ENCODE measurements at regions not wholly inside any gene's neighbourhood (a gene's known extent, or its start where the extent isn't known, plus 50 kb on each side); places are given as distances from the start of the nearest gene placed in this dataset.

DNA sequence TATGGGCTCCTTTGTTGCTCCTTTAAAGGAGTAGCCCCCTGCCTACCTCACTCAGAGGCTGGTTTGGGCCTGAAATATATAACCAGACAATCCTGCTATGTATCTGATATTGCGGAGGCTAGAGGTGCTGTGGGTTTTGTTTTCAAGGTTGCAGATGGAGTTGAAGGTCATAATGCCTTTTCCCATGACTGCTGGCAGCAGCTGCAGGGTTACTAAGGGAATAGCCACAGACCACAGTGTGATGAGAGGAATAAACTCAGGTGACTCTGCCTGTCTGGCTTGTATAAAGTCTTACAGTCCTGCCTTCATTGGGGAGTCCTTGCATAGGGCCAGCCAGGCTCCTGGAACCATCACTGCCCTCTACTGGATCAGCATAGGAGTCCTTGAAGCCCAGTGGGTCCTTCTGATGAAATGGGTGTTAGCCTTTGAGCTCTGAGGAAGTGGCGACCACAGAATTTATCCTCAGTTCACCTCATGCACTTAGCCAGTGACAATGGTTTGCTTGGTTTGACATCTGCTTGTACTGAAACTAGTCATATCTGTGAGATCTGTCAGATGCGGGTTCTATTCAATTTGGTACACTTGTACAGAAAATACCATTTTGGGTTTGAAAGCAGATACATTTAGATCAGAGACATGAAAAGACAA is 174.4 kb upstream of the HMCN1 start:
- Histone ChIP-seq H3K27me3 (no peaks in the 10 kb centered on the region), H3K27ac (peak overlapping the region; percentile 73), H3K36me3 (no peaks in the 10 kb centered on the region), H3K4me1 (ENCODE audit: control insufficient read depth in 1 of 2, insufficient read depth in 1 of 2, low read depth in 1 of 2, low read length in 1 of 2) (peaks cover 32 to 33% of the 10 kb centered on the region in 2 experiments), H3K4me3 (ENCODE audit: low read depth in 1 of 2, low read length in 1 of 2) (peak overlapping the region in 1 of 2 experiments; percentile 2), H3K9me3 (no peaks in the 10 kb centered on the region)
- TF ChIP-seq, protein P1, sequence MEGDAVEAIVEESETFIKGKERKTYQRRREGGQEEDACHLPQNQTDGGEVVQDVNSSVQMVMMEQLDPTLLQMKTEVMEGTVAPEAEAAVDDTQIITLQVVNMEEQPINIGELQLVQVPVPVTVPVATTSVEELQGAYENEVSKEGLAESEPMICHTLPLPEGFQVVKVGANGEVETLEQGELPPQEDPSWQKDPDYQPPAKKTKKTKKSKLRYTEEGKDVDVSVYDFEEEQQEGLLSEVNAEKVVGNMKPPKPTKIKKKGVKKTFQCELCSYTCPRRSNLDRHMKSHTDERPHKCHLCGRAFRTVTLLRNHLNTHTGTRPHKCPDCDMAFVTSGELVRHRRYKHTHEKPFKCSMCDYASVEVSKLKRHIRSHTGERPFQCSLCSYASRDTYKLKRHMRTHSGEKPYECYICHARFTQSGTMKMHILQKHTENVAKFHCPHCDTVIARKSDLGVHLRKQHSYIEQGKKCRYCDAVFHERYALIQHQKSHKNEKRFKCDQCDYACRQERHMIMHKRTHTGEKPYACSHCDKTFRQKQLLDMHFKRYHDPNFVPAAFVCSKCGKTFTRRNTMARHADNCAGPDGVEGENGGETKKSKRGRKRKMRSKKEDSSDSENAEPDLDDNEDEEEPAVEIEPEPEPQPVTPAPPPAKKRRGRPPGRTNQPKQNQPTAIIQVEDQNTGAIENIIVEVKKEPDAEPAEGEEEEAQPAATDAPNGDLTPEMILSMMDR (IDR thresholded peaks at IDR 0.05) = peak; percentile 64

DNA sequence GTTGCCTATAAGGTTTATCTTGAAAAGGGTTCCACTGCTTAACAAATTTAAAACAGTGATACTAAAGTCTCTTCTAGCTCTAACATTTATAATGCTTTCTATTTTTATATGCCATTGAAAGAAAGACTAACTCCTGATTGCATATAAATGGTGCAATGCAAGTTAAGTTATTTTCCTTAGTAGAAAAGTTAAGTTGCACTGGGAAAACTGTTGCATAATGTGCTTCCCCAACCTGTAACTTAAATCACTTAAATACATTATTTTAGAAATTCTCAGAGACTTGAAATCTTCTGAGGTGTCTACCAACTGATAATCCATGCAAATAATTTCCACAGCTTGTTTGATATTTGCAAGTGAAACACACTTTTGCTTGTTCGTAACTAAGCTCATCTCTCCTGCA is 175.0 kb upstream of the HMCN1 start:
- H3K27ac ChIP-seq = peak overlapping the region; percentile 73
- TF ChIP-seq, protein P1 (IDR thresholded peaks at IDR 0.05) = no peak
- peaks cover 32 to 33% of the 10 kb centered on the region in 2 experiments for H3K4me1 ChIP-seq (ENCODE audit: control insufficient read depth in 1 of 2, insufficient read depth in 1 of 2, low read depth in 1 of 2, low read length in 1 of 2)

DNA sequence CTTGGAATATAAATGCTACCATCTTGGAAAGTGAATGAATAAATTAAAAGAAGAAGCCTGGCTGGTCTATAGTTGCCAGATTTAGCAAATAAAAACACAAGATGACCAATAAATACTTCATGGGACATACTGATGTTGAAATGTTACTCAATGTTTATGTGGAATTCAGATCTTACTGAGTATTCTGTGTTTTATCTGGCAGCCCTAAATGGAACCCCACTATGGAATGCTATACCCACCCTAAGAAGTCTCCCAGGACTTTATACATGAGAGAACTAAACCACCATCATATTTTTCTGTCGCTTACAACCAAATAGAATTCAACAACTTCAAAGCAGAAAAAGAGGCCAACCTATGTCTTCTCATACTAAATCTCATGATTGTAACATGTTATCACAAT is 177.6 kb upstream of the HMCN1 start:
- Histone ChIP-seq H3K4me1 (ENCODE audit: control insufficient read depth in 1 of 2, insufficient read depth in 1 of 2, low read depth in 1 of 2, low read length in 1 of 2) (peaks cover 27 to 30% of the 10 kb centered on the region in 2 experiments), H3K4me3 (ENCODE audit: low read depth in 1 of 2, low read length in 1 of 2) (no peak overlapping the region), H3K27me3 (no peaks in the 10 kb centered on the region), H3K9me3 (no peaks in the 10 kb centered on the region), H3K36me3 (no peaks in the 10 kb centered on the region), H3K27ac (no peak overlapping the region)
- TF ChIP-seq, protein P1 (IDR thresholded peaks at IDR 0.05) = no peak

More for the DNA sequence above, 175.0 kb upstream of the HMCN1 start:
- H3K4me3 ChIP-seq (ENCODE audit: low read depth in 1 of 2, low read length in 1 of 2) = no peak overlapping the region
- no peaks in the 10 kb centered on the region for H3K36me3 ChIP-seq
- H3K9me3 ChIP-seq = no peaks in the 10 kb centered on the region
- no peaks in the 10 kb centered on the region for H3K27me3 ChIP-seq

DNA sequence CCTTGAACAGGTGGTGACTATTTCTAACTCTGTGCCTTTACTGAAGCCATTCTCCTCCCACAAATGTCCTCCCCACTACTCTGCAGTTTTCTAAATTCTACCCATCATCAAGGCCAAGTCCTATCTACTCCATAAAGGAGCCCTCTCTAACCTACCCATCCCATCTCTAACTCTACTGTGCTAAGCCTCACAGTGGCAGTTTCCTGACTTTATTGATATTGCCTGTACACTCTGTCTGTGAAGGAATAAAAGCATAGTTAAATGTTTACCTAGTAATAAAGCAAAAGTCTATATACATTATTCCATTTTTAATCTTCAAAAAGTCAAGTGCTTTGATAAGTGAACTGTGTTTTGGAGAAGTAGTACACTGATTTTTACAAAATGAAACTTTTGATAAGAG is 178.4 kb upstream of the HMCN1 start:
- TF ChIP-seq, protein P1 (IDR thresholded peaks at IDR 0.05) = no peak

DNA sequence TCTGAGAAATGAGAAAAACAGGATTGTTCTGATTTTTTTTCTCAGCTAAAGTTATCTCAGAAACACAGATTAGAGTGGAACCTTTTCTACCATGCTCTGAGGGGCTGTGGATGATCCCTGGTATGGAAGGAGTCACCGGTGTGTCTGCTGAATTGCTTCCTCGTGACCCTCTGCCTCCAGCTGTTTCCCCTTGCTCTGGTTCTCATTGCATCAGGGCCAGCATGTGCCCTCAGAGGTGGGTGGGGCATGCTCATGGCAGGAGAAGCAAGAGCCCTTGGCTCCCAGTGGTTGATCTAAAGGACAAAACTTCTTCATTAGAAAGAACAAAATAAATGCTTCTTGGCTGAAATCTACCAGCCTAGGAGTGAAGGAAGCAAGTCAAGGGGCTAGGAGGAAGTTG is 183.2 kb upstream of the HMCN1 start:
- Histone ChIP-seq H3K27ac (no peak overlapping the region), H3K4me1 (ENCODE audit: control insufficient read depth in 1 of 2, insufficient read depth in 1 of 2, low read depth in 1 of 2, low read length in 1 of 2) (peaks cover 2 to 8% of the 10 kb centered on the region in 2 experiments), H3K27me3 (no peaks in the 10 kb centered on the region), H3K4me3 (ENCODE audit: low read depth in 1 of 2, low read length in 1 of 2) (no peak overlapping the region), H3K36me3 (no peaks in the 10 kb centered on the region), H3K9me3 (no peaks in the 10 kb centered on the region)
- TF ChIP-seq, protein P1 (IDR thresholded peaks at IDR 0.05) = no peak

More for the DNA sequence above, 178.4 kb upstream of the HMCN1 start:
- Histone ChIP-seq H3K4me1 (ENCODE audit: control insufficient read depth in 1 of 2, insufficient read depth in 1 of 2, low read depth in 1 of 2, low read length in 1 of 2) (peaks cover 21 to 29% of the 10 kb centered on the region in 2 experiments), H3K4me3 (ENCODE audit: low read depth in 1 of 2, low read length in 1 of 2) (no peak overlapping the region), H3K9me3 (no peaks in the 10 kb centered on the region), H3K36me3 (no peaks in the 10 kb centered on the region), H3K27me3 (no peaks in the 10 kb centered on the region), H3K27ac (no peak overlapping the region)
